HepG2 (cell line): ENCODE measurements at regions not wholly inside any gene's neighbourhood (a gene's known extent, or its start where the extent isn't known, plus 50 kb on each side); places are given as distances from the start of the nearest gene placed in this dataset.

ENCODE experiments used
- ATAC-seq: fragments of 200-7000 bp; cut with Tn5 transposase; 3 replicates; pipeline ENCODE4 v1.9.1; 2020; ENCODE audit warnings: mild to moderate bottlenecking, moderate library complexity
- BruUV-seq: library from RNA; stranded (reverse); fragments of 400-500 nt; replicated peaks from 2 replicates; lab custom pipeline; 2021; lab: Mats Ljungman, UMichigan
- CTCF ChIA-PET: fragments of 300-600 bp; formaldehyde crosslinking; extraction: SDS; loops from one replicate; lab custom pipeline; 2021; ENCODE audit warnings: low total read pairs, inconsistent platforms, low intra/inter-chr PET ratio; lab: Yijun Ruan, JAX
- POLR2A ChIA-PET: fragments of 350-600 bp; sonication (Branson Sonifier 250); formaldehyde crosslinking; loops from one replicate; lab custom pipeline; 2020; ENCODE audit warnings: antibody characterized with exemption, inconsistent platforms; lab: Yijun Ruan, JAX
- DNase-seq: peaks from one replicate; pipeline ENCODE4 v3.0.0-alpha.2; 2015; ENCODE audit warnings: low spot score
- FAIRE-seq: peaks from 3 replicates; lab custom pipeline; 2011; peaks lifted over from hg19 to GRCh38; lab: Jason Lieb, UNC
- H2AFZ ChIP-seq: one replicate; pipeline ENCODE4 v1.6.1; 2011; ENCODE audit warnings: low read length, inconsistent platforms
- H3K27ac ChIP-seq: fragments of 300-600 bp; 3 replicates; pipeline ENCODE4 v1.8.0; 2011; ENCODE audit warnings: mixed run types, mild to moderate bottlenecking, mixed read lengths, low read length, inconsistent platforms; ENCODE audit not compliant: insufficient read depth; ENCODE audit errors: extremely low read length
- H3K27me3 ChIP-seq, 2 experiments: fragments of 200-600 bp in 1 of 2; 2 replicates in 1 of 2; 3 replicates in 1 of 2; pipeline versions ENCODE4 v1.6.0 to v1.8.0; 2011; ENCODE audit warnings: low read length in 2 of 2, mild to moderate bottlenecking in 2 of 2, moderate library complexity in 2 of 2, inconsistent platforms in 1 of 2; ENCODE audit not compliant: insufficient read depth in 2 of 2, control insufficient read depth in 1 of 2
- H3K36me3 ChIP-seq, 2 experiments: fragments of 200-600 bp in 1 of 2; replicated peaks in 1 of 2; 2 replicates in 1 of 2; 3 replicates in 1 of 2; pipeline versions ENCODE4 v1.5.1 to v1.8.0; 2011; ENCODE audit warnings: low read length in 2 of 2, inconsistent platforms in 1 of 2; ENCODE audit not compliant: insufficient read depth in 2 of 2, control insufficient read depth in 1 of 2
- H3K4me1 ChIP-seq: 2 replicates; pipeline ENCODE4 v1.5.1; 2012; ENCODE audit warnings: low read length, inconsistent platforms; ENCODE audit not compliant: insufficient read depth
- H3K4me2 ChIP-seq: 2 replicates; pipeline ENCODE4 v1.6.0; 2011; ENCODE audit warnings: low read depth, low read length, inconsistent platforms
- H3K4me3 ChIP-seq, 3 experiments: fragments of 200-600 bp in 1 of 3; sonication (generic), shearing (Covaris generic) in 1 of 3; replicated peaks in 1 of 3; 2 replicates each; pipeline ENCODE4 v1.5.1; 2011 to 2016; ENCODE audit warnings: low read length in 3 of 3, inconsistent platforms in 2 of 3, low read depth in 2 of 3, mild to moderate bottlenecking in 2 of 3, control low read depth in 1 of 3, mixed read lengths in 1 of 3; ENCODE audit not compliant: insufficient read depth in 1 of 3
- H3K79me2 ChIP-seq: one replicate; pipeline ENCODE4 v1.6.1; 2011; ENCODE audit warnings: low read length, inconsistent platforms; ENCODE audit not compliant: insufficient read depth
- H3K9ac ChIP-seq: 2 replicates; pipeline ENCODE4 v1.6.0; 2011; ENCODE audit warnings: mild to moderate bottlenecking, low read depth, low read length, inconsistent platforms; ENCODE audit not compliant: insufficient read depth
- H3K9me3 ChIP-seq: 2 replicates; pipeline ENCODE4 v1.5.1; 2012; ENCODE audit warnings: mild to moderate bottlenecking, low read length
- H4K20me1 ChIP-seq: 2 replicates; pipeline ENCODE4 v1.6.0; 2011; ENCODE audit warnings: inconsistent platforms, mild to moderate bottlenecking, low read length, moderate library complexity; ENCODE audit not compliant: insufficient read depth
- EHMT2 ChIP-seq: fragments of 200-600 bp; sonication (generic); IDR thresholded peaks from 2 replicates; pipeline ENCODE4 v1.7.0; 2017; ENCODE audit warnings: antibody characterized with exemption, low read depth, low read length, borderline replicate concordance
- MBD4 ChIP-seq: IDR thresholded peaks from 2 replicates; pipeline ENCODE4 v1.6.1; 2012; ENCODE audit warnings: low read length, inconsistent platforms, borderline replicate concordance
- NPAS2 ChIP-seq: sonication (generic); formaldehyde crosslinking; IDR thresholded peaks from 2 replicates; pipeline ENCODE4 v1.8.0; 2022; ENCODE audit warnings: mild to moderate bottlenecking, missing genetic modification reagents, borderline replicate concordance
- PRMT3 ChIP-seq: sonication (generic); formaldehyde crosslinking; IDR thresholded peaks from 2 replicates; pipeline ENCODE4 v1.8.1; 2022; ENCODE audit warnings: low read depth, mild to moderate bottlenecking, moderate library complexity, missing genetic modification reagents, borderline replicate concordance
- XBP1 ChIP-seq: sonication (generic); formaldehyde crosslinking; IDR thresholded peaks from 2 replicates; pipeline ENCODE4 v1.5.0; 2020; ENCODE audit warnings: missing genetic modification reagents
- ZFP37 ChIP-seq: sonication (generic); formaldehyde crosslinking; IDR thresholded peaks from 2 replicates; pipeline ENCODE4 v1.4.0; 2020; ENCODE audit warnings: missing genetic modification reagents, borderline replicate concordance
- ZNF557 ChIP-seq: sonication (generic); formaldehyde crosslinking; IDR thresholded peaks from 2 replicates; pipeline ENCODE4 v1.4.0; 2020; ENCODE audit warnings: missing genetic modification reagents
- ZSCAN21 ChIP-seq: sonication (generic); formaldehyde crosslinking; IDR thresholded peaks from 2 replicates; pipeline ENCODE4 v1.8.0; 2022; ENCODE audit warnings: mild to moderate bottlenecking, missing genetic modification reagents, moderate library complexity, borderline replicate concordance
- ZSCAN25 ChIP-seq: sonication (generic); formaldehyde crosslinking; IDR thresholded peaks from 2 replicates; pipeline ENCODE4 v1.8.0; 2022; ENCODE audit warnings: mild to moderate bottlenecking, missing genetic modification reagents
- ZZZ3 ChIP-seq: sonication (generic); formaldehyde crosslinking; IDR thresholded peaks from 2 replicates; pipeline ENCODE4 v1.4.0; 2020; ENCODE audit warnings: missing genetic modification reagents, mild to moderate bottlenecking, borderline replicate concordance
- WGBS: methylation state at CpG from one replicate; pipeline ENCODE4 v1.1.6; 2017; ENCODE audit warnings: low lambda C conversion rate; 5-methylcytosine and 5-hydroxymethylcytosine counted together
- in situ Hi-C: cut with HindIII; loops from 2 replicates; pipeline ENCODE4 v1.10.0; 2017; ENCODE audit warnings: low pct_unique_long_range_greater_than_20kb; ENCODE audit not compliant: extremely low pct_ligation_motif_present
- intact Hi-C: fragments of 100-400 bp; cut with micrococcal nuclease; formaldehyde crosslinking; loops from one replicate; pipeline ENCODE4 v1.10.0; 2022; ENCODE audit not compliant: unreplicated experiment
- TF ChIP-seq, protein P1 (sequence below): sonication (generic); formaldehyde crosslinking; IDR thresholded peaks from 2 replicates; pipeline ENCODE4 v1.4.0; 2020; ENCODE audit warnings: missing genetic modification reagents; ENCODE audit errors: not compliant biosample characterization
- TF ChIP-seq, protein P2 (sequence below): sonication (generic); formaldehyde crosslinking; IDR thresholded peaks from 2 replicates; pipeline ENCODE4 v1.4.0; 2020; ENCODE audit warnings: missing genetic modification reagents
- TF ChIP-seq, protein P3 (sequence below): sonication (generic); formaldehyde crosslinking; IDR thresholded peaks from 2 replicates; pipeline ENCODE4 v1.4.0; 2020; ENCODE audit warnings: missing genetic modification reagents, borderline replicate concordance

DNA sequence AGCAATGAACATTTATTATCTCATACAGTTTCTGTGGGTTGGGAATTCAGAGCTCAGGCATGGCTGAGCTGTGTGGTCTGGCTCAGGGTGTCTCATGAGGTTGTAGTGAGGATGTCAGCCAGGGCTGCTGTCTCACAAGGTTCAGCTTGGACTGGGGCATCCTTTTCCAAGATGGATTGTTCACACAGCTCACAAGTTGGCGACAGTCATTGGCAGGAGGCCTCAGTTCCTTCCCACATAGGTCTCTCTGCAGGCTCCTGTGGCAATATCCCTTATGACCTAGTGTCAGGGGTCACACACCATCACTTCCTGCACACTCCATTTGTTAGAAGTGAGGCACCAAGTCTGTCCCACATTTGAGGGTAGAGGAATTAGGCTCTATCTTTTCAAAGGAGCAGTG lies 56.0 kb downstream of the RPLP1 start:
- FAIRE-seq (no peak), DNase-seq (no peak), ATAC-seq (no peak)
- POLR2A ChIA-PET: no interaction called here
- in situ Hi-C loops: no loop called here
- H3K79me2 ChIP-seq: no peaks in the 10 kb centered on the region
- no peaks in the 10 kb centered on the region; the same call in 1 of the 2 replicates for H4K20me1 ChIP-seq
- CTCF ChIA-PET: no interaction called here
- no peaks in the 10 kb centered on the region for H3K9me3 ChIP-seq
- whole genome bisulfite sequencing: no CpG with 5 or more reads among the region's 1 CpG
- intact Hi-C loops: no loop called here
- H3K4me1 ChIP-seq: no peaks in the 10 kb centered on the region
- H3K9ac ChIP-seq: no peak overlapping the region
- H3K27me3 ChIP-seq: peaks cover 0 to 45% of the 10 kb centered on the region in 2 experiments; a peak in 2 of 5 replicates
- TF ChIP-seq, protein P1, sequence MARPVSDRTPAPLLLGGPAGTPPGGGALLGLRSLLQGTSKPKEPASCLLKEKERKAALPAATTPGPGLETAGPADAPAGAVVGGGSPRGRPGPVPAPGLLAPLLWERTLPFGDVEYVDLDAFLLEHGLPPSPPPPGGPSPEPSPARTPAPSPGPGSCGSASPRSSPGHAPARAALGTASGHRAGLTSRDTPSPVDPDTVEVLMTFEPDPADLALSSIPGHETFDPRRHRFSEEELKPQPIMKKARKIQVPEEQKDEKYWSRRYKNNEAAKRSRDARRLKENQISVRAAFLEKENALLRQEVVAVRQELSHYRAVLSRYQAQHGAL (CRISPR knock-in tag): no peak
- TF ChIP-seq ZZZ3: no peak
- TF ChIP-seq, protein P2, sequence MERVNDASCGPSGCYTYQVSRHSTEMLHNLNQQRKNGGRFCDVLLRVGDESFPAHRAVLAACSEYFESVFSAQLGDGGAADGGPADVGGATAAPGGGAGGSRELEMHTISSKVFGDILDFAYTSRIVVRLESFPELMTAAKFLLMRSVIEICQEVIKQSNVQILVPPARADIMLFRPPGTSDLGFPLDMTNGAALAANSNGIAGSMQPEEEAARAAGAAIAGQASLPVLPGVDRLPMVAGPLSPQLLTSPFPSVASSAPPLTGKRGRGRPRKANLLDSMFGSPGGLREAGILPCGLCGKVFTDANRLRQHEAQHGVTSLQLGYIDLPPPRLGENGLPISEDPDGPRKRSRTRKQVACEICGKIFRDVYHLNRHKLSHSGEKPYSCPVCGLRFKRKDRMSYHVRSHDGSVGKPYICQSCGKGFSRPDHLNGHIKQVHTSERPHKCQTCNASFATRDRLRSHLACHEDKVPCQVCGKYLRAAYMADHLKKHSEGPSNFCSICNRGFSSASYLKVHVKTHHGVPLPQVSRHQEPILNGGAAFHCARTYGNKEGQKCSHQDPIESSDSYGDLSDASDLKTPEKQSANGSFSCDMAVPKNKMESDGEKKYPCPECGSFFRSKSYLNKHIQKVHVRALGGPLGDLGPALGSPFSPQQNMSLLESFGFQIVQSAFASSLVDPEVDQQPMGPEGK: no peak
- no peak for TF ChIP-seq ZSCAN21 (CRISPR knock-in tag)
- no peaks in the 10 kb centered on the region for H3K36me3 ChIP-seq
- no TSS peak for BruUV-seq
- H2AFZ ChIP-seq: no peak overlapping the region
- H3K4me3 ChIP-seq: no peak overlapping the region
- no peak overlapping the region for H3K4me2 ChIP-seq
- H3K27ac ChIP-seq: no peak overlapping the region

DNA sequence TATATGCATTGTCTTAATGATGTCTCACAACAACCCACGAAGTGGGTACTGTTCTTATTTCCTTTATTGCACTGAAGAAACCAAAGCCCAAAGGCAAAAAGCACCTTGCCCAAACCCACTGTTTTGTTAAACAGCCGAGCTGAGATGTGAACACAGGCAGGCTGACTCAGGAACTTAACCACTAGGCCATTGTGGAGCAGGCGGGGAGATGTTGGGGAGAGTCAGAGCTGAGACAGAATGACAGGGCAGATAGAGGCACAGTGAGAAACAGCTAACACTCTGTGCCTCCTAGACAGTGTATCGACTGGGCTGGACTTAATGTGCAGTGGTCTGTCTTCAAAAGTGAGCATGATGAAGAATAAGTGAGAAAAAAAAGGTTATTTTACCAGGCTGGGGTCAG lies 56.5 kb downstream of the RPLP1 start:
- no peak for DNase-seq
- TF ChIP-seq ZNF557 (CRISPR knock-in tag) (no peak), MBD4 (no peak), ZSCAN25 (CRISPR knock-in tag) (no peak), XBP1 (no peak), EHMT2 (no peak), PRMT3 (CRISPR knock-in tag) (no peak), NPAS2 (CRISPR knock-in tag) (no peak), ZFP37 (CRISPR knock-in tag) (no peak)
- TF ChIP-seq, protein P3, sequence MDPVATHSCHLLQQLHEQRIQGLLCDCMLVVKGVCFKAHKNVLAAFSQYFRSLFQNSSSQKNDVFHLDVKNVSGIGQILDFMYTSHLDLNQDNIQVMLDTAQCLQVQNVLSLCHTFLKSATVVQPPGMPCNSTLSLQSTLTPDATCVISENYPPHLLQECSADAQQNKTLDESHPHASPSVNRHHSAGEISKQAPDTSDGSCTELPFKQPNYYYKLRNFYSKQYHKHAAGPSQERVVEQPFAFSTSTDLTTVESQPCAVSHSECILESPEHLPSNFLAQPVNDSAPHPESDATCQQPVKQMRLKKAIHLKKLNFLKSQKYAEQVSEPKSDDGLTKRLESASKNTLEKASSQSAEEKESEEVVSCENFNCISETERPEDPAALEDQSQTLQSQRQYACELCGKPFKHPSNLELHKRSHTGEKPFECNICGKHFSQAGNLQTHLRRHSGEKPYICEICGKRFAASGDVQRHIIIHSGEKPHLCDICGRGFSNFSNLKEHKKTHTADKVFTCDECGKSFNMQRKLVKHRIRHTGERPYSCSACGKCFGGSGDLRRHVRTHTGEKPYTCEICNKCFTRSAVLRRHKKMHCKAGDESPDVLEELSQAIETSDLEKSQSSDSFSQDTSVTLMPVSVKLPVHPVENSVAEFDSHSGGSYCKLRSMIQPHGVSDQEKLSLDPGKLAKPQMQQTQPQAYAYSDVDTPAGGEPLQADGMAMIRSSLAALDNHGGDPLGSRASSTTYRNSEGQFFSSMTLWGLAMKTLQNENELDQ (CRISPR knock-in tag): no peak
- no peaks in the 10 kb centered on the region; the same call in 1 of the 2 replicates for H4K20me1 ChIP-seq
- no peak overlapping the region for H3K4me2 ChIP-seq
- in situ Hi-C loops (no loop called here), intact Hi-C loops (no loop called here)
- H3K36me3 ChIP-seq: no peaks in the 10 kb centered on the region
- no peak overlapping the region for H3K4me3 ChIP-seq
- no peaks in the 10 kb centered on the region for H3K4me1 ChIP-seq
- 11% methylated on average over 4 of the region's 4 CpGs for WGBS
- no peaks in the 10 kb centered on the region for H3K79me2 ChIP-seq
- ATAC-seq: no peak
- H3K9me3 ChIP-seq: no peaks in the 10 kb centered on the region
- FAIRE-seq: no peak
- H3K9ac ChIP-seq: no peak overlapping the region
- BruUV-seq: no TSS peak
- peaks cover 0 to 43% of the 10 kb centered on the region in 2 experiments; a peak in 2 of 5 replicates for H3K27me3 ChIP-seq
- no peak overlapping the region for H2AFZ ChIP-seq
- no peak overlapping the region for H3K27ac ChIP-seq
- ChIA-PET POLR2A (no interaction called here), CTCF (no interaction called here)
